Uterus (tissue), 2 donors: ENCODE measurements at regions not wholly inside any gene's neighbourhood (a gene's known extent, or its start where the extent isn't known, plus 50 kb on each side); places are given as distances from the start of the nearest gene placed in this dataset.

Experiments
- POLR2A ChIP-seq, 2 donors: fragments of 450-650 bp; IDR thresholded peaks; one replicate each; pipeline ENCODE4 v1.6.1; 2016; ENCODE audit warnings: antibody characterized with exemption in 2 of 2, mild to moderate bottlenecking in 1 of 2, moderate library complexity in 1 of 2
- TF ChIP-seq, protein P1 (sequence below), 4 experiments: fragments of 200-600 bp in 2 of 4; fragments of 450-650 bp in 2 of 4; sonication (generic) in 2 of 4; IDR thresholded peaks; one replicate each; pipeline ENCODE4 v1.5.1; 2016 to 2019; ENCODE audit warnings: antibody characterized with exemption in 4 of 4, mild to moderate bottlenecking in 2 of 4, moderate library complexity in 1 of 4

DNA sequence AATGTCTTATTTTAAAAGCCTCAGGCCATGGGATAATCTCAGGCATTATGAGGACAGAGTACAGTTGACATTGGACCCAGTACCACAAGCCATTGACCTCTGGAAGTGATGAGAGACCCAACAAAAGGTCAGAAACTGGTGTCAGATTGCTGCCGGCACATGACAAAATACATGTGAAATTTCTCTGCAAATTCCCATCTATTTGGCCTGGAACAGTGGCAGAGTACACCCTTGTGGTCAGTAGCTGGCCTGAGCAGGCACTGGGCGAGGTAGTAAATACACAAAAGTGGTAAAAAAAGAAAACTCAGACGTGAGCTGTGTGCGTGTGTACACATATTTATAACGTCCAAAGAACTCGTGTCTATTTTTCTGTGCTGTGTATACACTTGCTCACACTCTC is 155.5 kb downstream of the DHX15 start:
- TF ChIP-seq, protein P1, sequence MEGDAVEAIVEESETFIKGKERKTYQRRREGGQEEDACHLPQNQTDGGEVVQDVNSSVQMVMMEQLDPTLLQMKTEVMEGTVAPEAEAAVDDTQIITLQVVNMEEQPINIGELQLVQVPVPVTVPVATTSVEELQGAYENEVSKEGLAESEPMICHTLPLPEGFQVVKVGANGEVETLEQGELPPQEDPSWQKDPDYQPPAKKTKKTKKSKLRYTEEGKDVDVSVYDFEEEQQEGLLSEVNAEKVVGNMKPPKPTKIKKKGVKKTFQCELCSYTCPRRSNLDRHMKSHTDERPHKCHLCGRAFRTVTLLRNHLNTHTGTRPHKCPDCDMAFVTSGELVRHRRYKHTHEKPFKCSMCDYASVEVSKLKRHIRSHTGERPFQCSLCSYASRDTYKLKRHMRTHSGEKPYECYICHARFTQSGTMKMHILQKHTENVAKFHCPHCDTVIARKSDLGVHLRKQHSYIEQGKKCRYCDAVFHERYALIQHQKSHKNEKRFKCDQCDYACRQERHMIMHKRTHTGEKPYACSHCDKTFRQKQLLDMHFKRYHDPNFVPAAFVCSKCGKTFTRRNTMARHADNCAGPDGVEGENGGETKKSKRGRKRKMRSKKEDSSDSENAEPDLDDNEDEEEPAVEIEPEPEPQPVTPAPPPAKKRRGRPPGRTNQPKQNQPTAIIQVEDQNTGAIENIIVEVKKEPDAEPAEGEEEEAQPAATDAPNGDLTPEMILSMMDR (IDR thresholded peaks at IDR 0.05): no peak
- TF ChIP-seq POLR2A (IDR thresholded peaks at IDR 0.05): no peak
